H1 (cell line): ENCODE measurements at regions not wholly inside any gene's neighbourhood (a gene's known extent, or its start where the extent isn't known, plus 50 kb on each side); places are given as distances from the start of the nearest gene placed in this dataset.

Source experiments
- CTCF ChIA-PET: fragments of 300-600 bp; sonication (Branson Sonifier 250); formaldehyde crosslinking; loops from one replicate; lab custom pipeline; 2021; ENCODE audit not compliant: partially characterized antibody; lab: Charles Lee
- POLR2A ChIA-PET: fragments of 300-600 bp; sonication (Branson Sonifier 250); formaldehyde crosslinking; loops from one replicate; lab custom pipeline; 2021; ENCODE audit warnings: inconsistent platforms; ENCODE audit not compliant: partially characterized antibody; lab: Charles Lee
- DNase-seq, 2 experiments: peaks; one replicate each; pipeline versions ENCODE4 v3.0.0 to v3.0.0-alpha.2; 2010 to 2022; ENCODE audit warnings: low spot score in 2 of 2, low read depth in 1 of 2, mixed read lengths in 1 of 2
- FAIRE-seq: peaks from 2 replicates; lab custom pipeline; 2011; peaks lifted over from hg19 to GRCh38; lab: Jason Lieb, UNC
- H2AFZ ChIP-seq: 2 replicates; pipeline ENCODE4 v1.8.1; 2012; ENCODE audit warnings: low read length, inconsistent platforms
- H2AK5ac ChIP-seq: 2 replicates; pipeline ENCODE4 v1.6.1; 2013; ENCODE audit warnings: low read depth, low read length
- H2BK120ac ChIP-seq: replicated peaks from 2 replicates; pipeline ENCODE3; 2013; ENCODE audit warnings: low read depth, low read length, inconsistent platforms
- H2BK12ac ChIP-seq: 2 replicates; pipeline ENCODE4 v1.6.1; 2013; ENCODE audit warnings: low read depth, low read length
- H2BK15ac ChIP-seq: 2 replicates; pipeline ENCODE4 v1.6.1; 2013; ENCODE audit warnings: low read length
- H2BK20ac ChIP-seq: 2 replicates; pipeline ENCODE4 v1.6.1; 2013; ENCODE audit warnings: low read length
- H2BK5ac ChIP-seq: 2 replicates; pipeline ENCODE4 v1.6.1; 2013; ENCODE audit warnings: low read depth, low read length
- H3K14ac ChIP-seq: 2 replicates; pipeline ENCODE4 v1.6.1; 2013; ENCODE audit warnings: inconsistent platforms; ENCODE audit not compliant: insufficient read length
- H3K18ac ChIP-seq: 2 replicates; pipeline ENCODE4 v1.6.1; 2013; ENCODE audit warnings: low read length; ENCODE audit errors: extremely low read depth
- H3K23ac ChIP-seq: 2 replicates; pipeline ENCODE4 v1.6.1; 2013; ENCODE audit warnings: inconsistent platforms; ENCODE audit not compliant: insufficient read length
- H3K23me2 ChIP-seq: 2 replicates; pipeline ENCODE4 v1.6.1; 2013; ENCODE audit warnings: low read depth, low read length
- H3K27ac ChIP-seq: 2 replicates; pipeline ENCODE4 v1.6.1; 2011; ENCODE audit warnings: low read depth, low read length, inconsistent platforms
- H3K27me3 ChIP-seq, 4 experiments: replicated peaks in 1 of 4; 1 replicate in 1 of 4; 2 replicates in 3 of 4; pipeline versions ENCODE4 v1.6.1 to v1.8.1; 2011 to 2013; ENCODE audit warnings: low read length in 3 of 4, mild to moderate bottlenecking in 3 of 4, inconsistent platforms in 2 of 4, mixed read lengths in 2 of 4, moderate library complexity in 1 of 4; ENCODE audit not compliant: control insufficient read depth in 3 of 4, insufficient read depth in 3 of 4; ENCODE audit errors: extremely low read depth in 1 of 4
- H3K36me3 ChIP-seq, 4 experiments: 2 replicates each; pipeline versions ENCODE4 v1.6.1 to v1.8.1; 2011 to 2013; ENCODE audit warnings: mild to moderate bottlenecking in 4 of 4, low read length in 3 of 4, moderate library complexity in 2 of 4, control low read depth in 1 of 4, inconsistent platforms in 1 of 4; ENCODE audit not compliant: insufficient read depth in 4 of 4, control insufficient read depth in 2 of 4
- H3K4ac ChIP-seq: replicated peaks from 2 replicates; pipeline ENCODE3; 2013; ENCODE audit warnings: low read length, low read depth, mixed read lengths, inconsistent platforms; ENCODE audit not compliant: insufficient read length
- H3K4me1 ChIP-seq, 4 experiments: replicated peaks in 1 of 4; 1 replicate in 1 of 4; 2 replicates in 3 of 4; pipeline versions ENCODE4 v1.6.1 to v1.8.1; 2011 to 2013; ENCODE audit warnings: low read length in 3 of 4, inconsistent platforms in 2 of 4, mixed read lengths in 1 of 4; ENCODE audit not compliant: insufficient read depth in 4 of 4, control insufficient read depth in 3 of 4
- H3K4me2 ChIP-seq, 2 experiments: 2 replicates each; pipeline versions ENCODE4 v1.6.1 to v1.8.1; 2011 to 2013; ENCODE audit warnings: low read depth in 2 of 2, low read length in 2 of 2, control low read depth in 1 of 2, inconsistent platforms in 1 of 2, mild to moderate bottlenecking in 1 of 2; ENCODE audit not compliant: insufficient read depth in 1 of 2
- H3K4me3 ChIP-seq, 4 experiments: fragments of 200-600, 300-600 bp in 1 of 4; sonication (generic), shearing (Covaris generic), sonication (Bioruptor Twin) in 1 of 4; 2 replicates each; pipeline versions ENCODE4 v1.5.1 to v1.8.1; 2011 to 2016; ENCODE audit warnings: low read length in 4 of 4, low read depth in 3 of 4, control low read depth in 2 of 4, inconsistent platforms in 2 of 4, mild to moderate bottlenecking in 2 of 4, mixed read lengths in 1 of 4, moderate library complexity in 1 of 4; ENCODE audit not compliant: insufficient read depth in 2 of 4; ENCODE audit errors: extremely low read depth in 1 of 4
- H3K56ac ChIP-seq: replicated peaks from 2 replicates; pipeline ENCODE3; 2013; ENCODE audit warnings: low read depth, mild to moderate bottlenecking, mixed read lengths, low read length, inconsistent platforms; ENCODE audit not compliant: insufficient read length
- H3K79me1 ChIP-seq: 2 replicates; pipeline ENCODE4 v1.6.1; 2013; ENCODE audit warnings: low read depth, low read length, control low read depth
- H3K79me2 ChIP-seq, 2 experiments: 2 replicates each; pipeline versions ENCODE4 v1.6.1 to v1.8.1; 2012 to 2013; ENCODE audit warnings: low read length in 2 of 2, mild to moderate bottlenecking in 2 of 2, inconsistent platforms in 1 of 2; ENCODE audit not compliant: insufficient read depth in 2 of 2, control insufficient read depth in 1 of 2
- H3K9ac ChIP-seq, 4 experiments: replicated peaks in 1 of 4; 1 replicate in 1 of 4; 2 replicates in 3 of 4; pipeline versions ENCODE4 v1.6.1 to v1.8.1; 2011 to 2013; ENCODE audit warnings: low read depth in 3 of 4, low read length in 3 of 4, control low read depth in 2 of 4, mild to moderate bottlenecking in 2 of 4, moderate library complexity in 2 of 4, inconsistent platforms in 1 of 4; ENCODE audit errors: extremely low read depth in 1 of 4
- H3K9me3 ChIP-seq, 2 experiments: 2 replicates each; pipeline versions ENCODE4 v1.6.1 to v1.8.1; 2012 to 2013; ENCODE audit warnings: mild to moderate bottlenecking in 2 of 2, moderate library complexity in 2 of 2, control low read depth in 1 of 2, inconsistent platforms in 1 of 2, low read depth in 1 of 2, low read length in 1 of 2, mixed read lengths in 1 of 2; ENCODE audit not compliant: insufficient read depth in 2 of 2
- H4K20me1 ChIP-seq, 2 experiments: replicated peaks in 1 of 2; 2 replicates each; pipeline versions ENCODE3 to v1.8.1; 2011 to 2013; ENCODE audit warnings: inconsistent platforms in 2 of 2, low read length in 2 of 2, mild to moderate bottlenecking in 1 of 2; ENCODE audit not compliant: insufficient read depth in 2 of 2, control insufficient read depth in 1 of 2
- H4K5ac ChIP-seq: 2 replicates; pipeline ENCODE4 v1.6.1; 2013; ENCODE audit warnings: low read length, low read depth, mixed read lengths, inconsistent platforms; ENCODE audit not compliant: insufficient read length
- H4K8ac ChIP-seq: 2 replicates; pipeline ENCODE4 v1.8.0; 2013; ENCODE audit warnings: mild to moderate bottlenecking, moderate library complexity, low read length, inconsistent platforms; ENCODE audit not compliant: insufficient read depth; ENCODE audit errors: extremely low read depth
- H4K91ac ChIP-seq: replicated peaks from 2 replicates; pipeline ENCODE3; 2013; ENCODE audit warnings: low read length, mixed read lengths, inconsistent platforms; ENCODE audit not compliant: insufficient read length
- ATF3 ChIP-seq: IDR thresholded peaks from 2 replicates; pipeline ENCODE4 v1.6.1; 2011; ENCODE audit warnings: low read depth, mild to moderate bottlenecking, low read length; ENCODE audit not compliant: insufficient read depth
- CBX5 ChIP-seq: fragments of 300-800, 300-1000 bp; sonication (generic); IDR thresholded peaks from 2 replicates; pipeline ENCODE4 v1.7.1; 2016; ENCODE audit warnings: antibody characterized with exemption, low read length, low read depth
- CBX8 ChIP-seq: fragments of 300-800, 300-1000 bp; sonication (generic); IDR thresholded peaks from 2 replicates; pipeline ENCODE4 v1.7.1; 2016; ENCODE audit warnings: low read depth, low read length, borderline replicate concordance
- CHD1 ChIP-seq: IDR thresholded peaks from 2 replicates; pipeline ENCODE4 v1.6.1; 2012; ENCODE audit warnings: low read depth, low read length, improper control_type of control experiment
- EGR1 ChIP-seq: IDR thresholded peaks from 2 replicates; pipeline ENCODE4 v1.6.1; 2011; ENCODE audit warnings: low read depth, low read length, borderline replicate concordance
- GTF2F1 ChIP-seq: IDR thresholded peaks from 2 replicates; pipeline ENCODE4 v1.6.1; 2012; ENCODE audit warnings: low read depth, low read length, improper control_type of control experiment, borderline replicate concordance
- KDM1A ChIP-seq: fragments of 200-600, 300-600 bp; sonication (generic); IDR thresholded peaks from 2 replicates; pipeline ENCODE4 v1.7.1; 2016; ENCODE audit warnings: mild to moderate bottlenecking, low read length, borderline replicate concordance
- NANOG ChIP-seq: IDR thresholded peaks from 2 replicates; pipeline ENCODE4 v1.6.1; 2011; ENCODE audit warnings: low read length, low read depth, mild to moderate bottlenecking, inconsistent platforms; ENCODE audit not compliant: insufficient read depth, poor library complexity, severe bottlenecking
- POLR2AphosphoS5 ChIP-seq: IDR thresholded peaks from 2 replicates; pipeline ENCODE4 v1.6.1; 2011; ENCODE audit warnings: low read depth, low read length
- POU5F1 ChIP-seq: IDR thresholded peaks from 2 replicates; pipeline ENCODE4 v1.6.1; 2011; ENCODE audit warnings: low read depth, mild to moderate bottlenecking, low read length, moderate library complexity
- SIRT6 ChIP-seq: IDR thresholded peaks from one replicate; pipeline ENCODE4 v1.7.1; 2012; ENCODE audit warnings: low read length, inconsistent platforms
- SIX5 ChIP-seq: IDR thresholded peaks from 2 replicates; pipeline ENCODE4 v1.6.1; 2011; ENCODE audit warnings: mild to moderate bottlenecking, low read depth, low read length
- SP1 ChIP-seq: IDR thresholded peaks from 2 replicates; pipeline ENCODE4 v1.6.1; 2011; ENCODE audit warnings: low read depth, low read length
- WGBS, 2 experiments: shearing (Covaris generic) in 1 of 2; methylation state at CpG; one replicate each; pipeline versions ENCODE4 v1.1.6 to v1.1.7; 2013 to 2015; ENCODE audit warnings: low lambda C conversion rate in 2 of 2, mixed read lengths in 2 of 2, inconsistent platforms in 1 of 2, low coverage in 1 of 2, missing lambda C conversion rate in 1 of 2; ENCODE audit not compliant: insufficient replicate concordance in 2 of 2, insufficient coverage in 1 of 2, insufficient read length in 1 of 2; ENCODE audit errors: extremely low coverage in 1 of 2, missing lambda C conversion rate in 1 of 2; 5-methylcytosine and 5-hydroxymethylcytosine counted together

GRCh38 chr9:115691693-115692092, 461.9 kb upstream of the PAPPA start:
- Histone ChIP-seq H4K20me1 (no peaks in the 10 kb centered on the region), H3K36me3 (no peaks in the 10 kb centered on the region), H4K8ac (no peak overlapping the region), H3K27me3 (no peaks in the 10 kb centered on the region), H3K9me3 (no peaks in the 10 kb centered on the region), H3K4me2 (no peak overlapping the region), H2AFZ (no peak overlapping the region), H3K79me1 (no peaks in the 10 kb centered on the region), H3K23ac (no peak overlapping the region), H3K4ac (no peak overlapping the region), H2BK5ac (no peak overlapping the region), H3K14ac (no peak overlapping the region), H2AK5ac (no peak overlapping the region), H3K56ac (no peak overlapping the region), H4K5ac (no peak overlapping the region), H2BK20ac (no peak overlapping the region), H3K4me1 (no peaks in the 10 kb centered on the region), H3K9ac (no peak overlapping the region), H2BK12ac (no peak overlapping the region), H2BK120ac (no peak overlapping the region), H4K91ac (no peak overlapping the region), H3K23me2 (no peaks in the 10 kb centered on the region), H3K27ac (no peak overlapping the region), H3K4me3 (no peak overlapping the region), H2BK15ac (no peak overlapping the region), H3K18ac (no peak overlapping the region), H3K79me2 (no peaks in the 10 kb centered on the region)
- POLR2A ChIA-PET: no interaction called here
- FAIRE-seq (no peak), DNase-seq (no peak)
- WGBS, 2 experiments: 90% methylated on average over 3 of the region's 3 CpGs; no CpG with 5 or more reads in 1 of the 2 experiments
- CTCF ChIA-PET: interaction anchor here (3.5 kb wide), 1 partner anchor 99 kb away, joined by 19 read pairs; no protein-coding TSS in a partner anchor
- no peak for TF ChIP-seq SIX5
- TF ChIP-seq EGR1: no peak
- TF ChIP-seq SIRT6: no peak
- TF ChIP-seq GTF2F1: no peak
- no peak for TF ChIP-seq CBX8
- no peak for TF ChIP-seq CBX5
- TF ChIP-seq CHD1: no peak
- TF ChIP-seq ATF3: no peak
- TF ChIP-seq POLR2AphosphoS5: no peak
- TF ChIP-seq POU5F1: no peak
- TF ChIP-seq NANOG: no peak
- no peak for TF ChIP-seq KDM1A
- TF ChIP-seq SP1: no peak
